Heart left ventricle (tissue), 13 donors: ENCODE measurements at regions not wholly inside any gene's neighbourhood (a gene's known extent, or its start where the extent isn't known, plus 50 kb on each side); places are given as distances from the start of the nearest gene placed in this dataset.

Source experiments
- POLR2A ChIP-seq, 2 donors: fragments of 450-650 bp; IDR thresholded peaks; one replicate each; pipeline ENCODE4 v1.6.1; 2017; ENCODE audit warnings: antibody characterized with exemption in 2 of 2, mild to moderate bottlenecking in 2 of 2, moderate library complexity in 2 of 2
- TF ChIP-seq, protein P1 (sequence below), 12 donors: fragments of 200-600 bp; sonication (generic) in 4 of 12; IDR thresholded peaks; one replicate each; pipeline versions ENCODE4 v1.5.0 to v1.8.0; 2018 to 2022; ENCODE audit warnings: antibody characterized with exemption in 12 of 12, mild to moderate bottlenecking in 5 of 12
- donor health status: ischemic (EF 13 %, LVEDD 7.1; RV severe dilation, severe dysfunction).
- donor health status: DM: no; HTN: yes; CAD: no.
- donor health status: DM: no; HTN: no; CAD: no.
- donor health status: ischemic (EF 25% LVEDD 6.9; RV normal size, moderate dysfunction).
- donor health status: ischemic (EF 25% LVEDD 5.7; RV mildly dilated, moderate dysfunction).
- donor health status: ischemic (EF 35%, LVEDD 5.7; RV mildly dilated, moderate dysfunction).
- donor health status: nonischemic (EF 11% LVEDD 7.7; RV severe dilation, severe dysfunction).
- donor health status: DM: yes; HTN: yes; CAD: no.
- donor health status: PGD.
- donor health status: ischemic (EF 29% LVEDD 5.4; RV normal size, mild dysfunction).
- donor health status: nonischemic (EF 23%, LVEDD 6.1; RV moderate dilation, normal function).

DNA sequence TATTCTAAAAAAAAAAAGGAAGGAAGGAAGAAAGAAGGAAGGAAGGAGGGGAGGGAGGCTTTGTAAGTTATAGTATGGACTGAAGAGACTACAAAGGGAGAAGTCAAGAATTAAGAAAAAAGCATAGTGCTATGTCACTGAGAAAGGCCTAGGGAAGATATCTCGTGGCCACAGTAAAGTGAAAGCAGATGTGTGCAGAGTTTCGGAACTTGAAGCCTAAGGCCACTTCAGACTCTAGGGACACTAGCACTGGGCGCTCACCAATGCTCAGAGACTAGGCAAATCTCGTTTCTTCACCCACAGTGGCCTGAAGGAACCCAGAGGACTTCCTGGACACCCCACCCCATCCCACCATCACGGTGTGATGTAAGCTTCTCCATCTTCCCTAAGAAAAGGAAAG lies 181.4 kb upstream of the TRPM3 start:
- TF ChIP-seq, protein P1, sequence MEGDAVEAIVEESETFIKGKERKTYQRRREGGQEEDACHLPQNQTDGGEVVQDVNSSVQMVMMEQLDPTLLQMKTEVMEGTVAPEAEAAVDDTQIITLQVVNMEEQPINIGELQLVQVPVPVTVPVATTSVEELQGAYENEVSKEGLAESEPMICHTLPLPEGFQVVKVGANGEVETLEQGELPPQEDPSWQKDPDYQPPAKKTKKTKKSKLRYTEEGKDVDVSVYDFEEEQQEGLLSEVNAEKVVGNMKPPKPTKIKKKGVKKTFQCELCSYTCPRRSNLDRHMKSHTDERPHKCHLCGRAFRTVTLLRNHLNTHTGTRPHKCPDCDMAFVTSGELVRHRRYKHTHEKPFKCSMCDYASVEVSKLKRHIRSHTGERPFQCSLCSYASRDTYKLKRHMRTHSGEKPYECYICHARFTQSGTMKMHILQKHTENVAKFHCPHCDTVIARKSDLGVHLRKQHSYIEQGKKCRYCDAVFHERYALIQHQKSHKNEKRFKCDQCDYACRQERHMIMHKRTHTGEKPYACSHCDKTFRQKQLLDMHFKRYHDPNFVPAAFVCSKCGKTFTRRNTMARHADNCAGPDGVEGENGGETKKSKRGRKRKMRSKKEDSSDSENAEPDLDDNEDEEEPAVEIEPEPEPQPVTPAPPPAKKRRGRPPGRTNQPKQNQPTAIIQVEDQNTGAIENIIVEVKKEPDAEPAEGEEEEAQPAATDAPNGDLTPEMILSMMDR (IDR thresholded peaks at IDR 0.05), result no peak
- TF ChIP-seq POLR2A (IDR thresholded peaks at IDR 0.05), result no peak
